H1 (cell line): ENCODE measurements at regions not wholly inside any gene's neighbourhood (a gene's known extent, or its start where the extent isn't known, plus 50 kb on each side); places are given as distances from the start of the nearest gene placed in this dataset.

Experiments used
- CTCF ChIA-PET: fragments of 300-600 bp; sonication (Branson Sonifier 250); formaldehyde crosslinking; loops from one replicate; lab custom pipeline; 2021; ENCODE audit not compliant: partially characterized antibody; lab: Charles Lee
- POLR2A ChIA-PET: fragments of 300-600 bp; sonication (Branson Sonifier 250); formaldehyde crosslinking; loops from one replicate; lab custom pipeline; 2021; ENCODE audit warnings: inconsistent platforms; ENCODE audit not compliant: partially characterized antibody; lab: Charles Lee
- DNase-seq, 2 experiments: peaks; one replicate each; pipeline versions ENCODE4 v3.0.0 to v3.0.0-alpha.2; 2010 to 2022; ENCODE audit warnings: low spot score in 2 of 2, low read depth in 1 of 2, mixed read lengths in 1 of 2
- FAIRE-seq: peaks from 2 replicates; lab custom pipeline; 2011; peaks lifted over from hg19 to GRCh38; lab: Jason Lieb, UNC
- H2AFZ ChIP-seq: 2 replicates; pipeline ENCODE4 v1.8.1; 2012; ENCODE audit warnings: low read length, inconsistent platforms
- H2AK5ac ChIP-seq: 2 replicates; pipeline ENCODE4 v1.6.1; 2013; ENCODE audit warnings: low read depth, low read length
- H2BK120ac ChIP-seq: replicated peaks from 2 replicates; pipeline ENCODE3; 2013; ENCODE audit warnings: low read depth, low read length, inconsistent platforms
- H2BK12ac ChIP-seq: 2 replicates; pipeline ENCODE4 v1.6.1; 2013; ENCODE audit warnings: low read depth, low read length
- H2BK15ac ChIP-seq: 2 replicates; pipeline ENCODE4 v1.6.1; 2013; ENCODE audit warnings: low read length
- H2BK20ac ChIP-seq: 2 replicates; pipeline ENCODE4 v1.6.1; 2013; ENCODE audit warnings: low read length
- H2BK5ac ChIP-seq: 2 replicates; pipeline ENCODE4 v1.6.1; 2013; ENCODE audit warnings: low read depth, low read length
- H3K14ac ChIP-seq: 2 replicates; pipeline ENCODE4 v1.6.1; 2013; ENCODE audit warnings: inconsistent platforms; ENCODE audit not compliant: insufficient read length
- H3K18ac ChIP-seq: 2 replicates; pipeline ENCODE4 v1.6.1; 2013; ENCODE audit warnings: low read length; ENCODE audit errors: extremely low read depth
- H3K23ac ChIP-seq: 2 replicates; pipeline ENCODE4 v1.6.1; 2013; ENCODE audit warnings: inconsistent platforms; ENCODE audit not compliant: insufficient read length
- H3K23me2 ChIP-seq: 2 replicates; pipeline ENCODE4 v1.6.1; 2013; ENCODE audit warnings: low read depth, low read length
- H3K27ac ChIP-seq: 2 replicates; pipeline ENCODE4 v1.6.1; 2011; ENCODE audit warnings: low read depth, low read length, inconsistent platforms
- H3K27me3 ChIP-seq, 4 experiments: replicated peaks in 1 of 4; 1 replicate in 1 of 4; 2 replicates in 3 of 4; pipeline versions ENCODE4 v1.6.1 to v1.8.1; 2011 to 2013; ENCODE audit warnings: low read length in 3 of 4, mild to moderate bottlenecking in 3 of 4, inconsistent platforms in 2 of 4, mixed read lengths in 2 of 4, moderate library complexity in 1 of 4; ENCODE audit not compliant: control insufficient read depth in 3 of 4, insufficient read depth in 3 of 4; ENCODE audit errors: extremely low read depth in 1 of 4
- H3K36me3 ChIP-seq, 4 experiments: 2 replicates each; pipeline versions ENCODE4 v1.6.1 to v1.8.1; 2011 to 2013; ENCODE audit warnings: mild to moderate bottlenecking in 4 of 4, low read length in 3 of 4, moderate library complexity in 2 of 4, control low read depth in 1 of 4, inconsistent platforms in 1 of 4; ENCODE audit not compliant: insufficient read depth in 4 of 4, control insufficient read depth in 2 of 4
- H3K4ac ChIP-seq: replicated peaks from 2 replicates; pipeline ENCODE3; 2013; ENCODE audit warnings: low read length, low read depth, mixed read lengths, inconsistent platforms; ENCODE audit not compliant: insufficient read length
- H3K4me1 ChIP-seq, 4 experiments: replicated peaks in 1 of 4; 1 replicate in 1 of 4; 2 replicates in 3 of 4; pipeline versions ENCODE4 v1.6.1 to v1.8.1; 2011 to 2013; ENCODE audit warnings: low read length in 3 of 4, inconsistent platforms in 2 of 4, mixed read lengths in 1 of 4; ENCODE audit not compliant: insufficient read depth in 4 of 4, control insufficient read depth in 3 of 4
- H3K4me2 ChIP-seq, 2 experiments: 2 replicates each; pipeline versions ENCODE4 v1.6.1 to v1.8.1; 2011 to 2013; ENCODE audit warnings: low read depth in 2 of 2, low read length in 2 of 2, control low read depth in 1 of 2, inconsistent platforms in 1 of 2, mild to moderate bottlenecking in 1 of 2; ENCODE audit not compliant: insufficient read depth in 1 of 2
- H3K4me3 ChIP-seq, 4 experiments: fragments of 200-600, 300-600 bp in 1 of 4; sonication (generic), shearing (Covaris generic), sonication (Bioruptor Twin) in 1 of 4; 2 replicates each; pipeline versions ENCODE4 v1.5.1 to v1.8.1; 2011 to 2016; ENCODE audit warnings: low read length in 4 of 4, low read depth in 3 of 4, control low read depth in 2 of 4, inconsistent platforms in 2 of 4, mild to moderate bottlenecking in 2 of 4, mixed read lengths in 1 of 4, moderate library complexity in 1 of 4; ENCODE audit not compliant: insufficient read depth in 2 of 4; ENCODE audit errors: extremely low read depth in 1 of 4
- H3K56ac ChIP-seq: replicated peaks from 2 replicates; pipeline ENCODE3; 2013; ENCODE audit warnings: low read depth, mild to moderate bottlenecking, mixed read lengths, low read length, inconsistent platforms; ENCODE audit not compliant: insufficient read length
- H3K79me1 ChIP-seq: 2 replicates; pipeline ENCODE4 v1.6.1; 2013; ENCODE audit warnings: low read depth, low read length, control low read depth
- H3K79me2 ChIP-seq, 2 experiments: 2 replicates each; pipeline versions ENCODE4 v1.6.1 to v1.8.1; 2012 to 2013; ENCODE audit warnings: low read length in 2 of 2, mild to moderate bottlenecking in 2 of 2, inconsistent platforms in 1 of 2; ENCODE audit not compliant: insufficient read depth in 2 of 2, control insufficient read depth in 1 of 2
- H3K9ac ChIP-seq, 4 experiments: replicated peaks in 1 of 4; 1 replicate in 1 of 4; 2 replicates in 3 of 4; pipeline versions ENCODE4 v1.6.1 to v1.8.1; 2011 to 2013; ENCODE audit warnings: low read depth in 3 of 4, low read length in 3 of 4, control low read depth in 2 of 4, mild to moderate bottlenecking in 2 of 4, moderate library complexity in 2 of 4, inconsistent platforms in 1 of 4; ENCODE audit errors: extremely low read depth in 1 of 4
- H3K9me3 ChIP-seq, 2 experiments: 2 replicates each; pipeline versions ENCODE4 v1.6.1 to v1.8.1; 2012 to 2013; ENCODE audit warnings: mild to moderate bottlenecking in 2 of 2, moderate library complexity in 2 of 2, control low read depth in 1 of 2, inconsistent platforms in 1 of 2, low read depth in 1 of 2, low read length in 1 of 2, mixed read lengths in 1 of 2; ENCODE audit not compliant: insufficient read depth in 2 of 2
- H4K20me1 ChIP-seq, 2 experiments: replicated peaks in 1 of 2; 2 replicates each; pipeline versions ENCODE3 to v1.8.1; 2011 to 2013; ENCODE audit warnings: inconsistent platforms in 2 of 2, low read length in 2 of 2, mild to moderate bottlenecking in 1 of 2; ENCODE audit not compliant: insufficient read depth in 2 of 2, control insufficient read depth in 1 of 2
- H4K5ac ChIP-seq: 2 replicates; pipeline ENCODE4 v1.6.1; 2013; ENCODE audit warnings: low read length, low read depth, mixed read lengths, inconsistent platforms; ENCODE audit not compliant: insufficient read length
- H4K8ac ChIP-seq: 2 replicates; pipeline ENCODE4 v1.8.0; 2013; ENCODE audit warnings: mild to moderate bottlenecking, moderate library complexity, low read length, inconsistent platforms; ENCODE audit not compliant: insufficient read depth; ENCODE audit errors: extremely low read depth
- H4K91ac ChIP-seq: replicated peaks from 2 replicates; pipeline ENCODE3; 2013; ENCODE audit warnings: low read length, mixed read lengths, inconsistent platforms; ENCODE audit not compliant: insufficient read length
- EZH2 ChIP-seq: fragments of 200-600 bp; sonication (generic); IDR thresholded peaks from 2 replicates; pipeline ENCODE4 v1.7.1; 2012; ENCODE audit warnings: low read depth, mild to moderate bottlenecking, moderate library complexity, low read length, inconsistent platforms; ENCODE audit not compliant: severe bottlenecking
- WGBS, 2 experiments: shearing (Covaris generic) in 1 of 2; methylation state at CpG; one replicate each; pipeline versions ENCODE4 v1.1.6 to v1.1.7; 2013 to 2015; ENCODE audit warnings: low lambda C conversion rate in 2 of 2, mixed read lengths in 2 of 2, inconsistent platforms in 1 of 2, low coverage in 1 of 2, missing lambda C conversion rate in 1 of 2; ENCODE audit not compliant: insufficient replicate concordance in 2 of 2, insufficient coverage in 1 of 2, insufficient read length in 1 of 2; ENCODE audit errors: extremely low coverage in 1 of 2, missing lambda C conversion rate in 1 of 2; 5-methylcytosine and 5-hydroxymethylcytosine counted together

DNA sequence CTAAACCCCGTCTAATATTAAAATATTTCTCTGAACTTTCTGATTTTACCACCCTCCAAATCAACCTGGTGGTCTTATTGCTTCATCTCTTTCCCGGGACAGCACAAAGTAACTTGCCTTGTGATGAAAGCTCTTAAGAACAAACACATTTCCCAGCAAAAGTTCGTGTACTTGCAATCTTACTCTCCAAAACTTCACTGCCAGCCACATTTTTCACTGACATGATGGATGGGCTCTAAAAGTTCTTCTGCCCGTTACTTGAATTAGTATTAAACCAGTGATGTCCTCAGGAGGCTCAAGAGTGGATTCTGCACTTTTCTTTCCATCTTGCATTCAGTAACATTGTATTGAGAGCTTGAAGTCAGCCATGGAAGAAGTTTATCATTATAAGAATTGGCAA lies 731.6 kb upstream of the GJE1 start:
- ChIA-PET CTCF (interaction anchor here (1.1 kb wide), 1 partner anchor 323 kb away, joined by 3 read pairs; no protein-coding TSS in a partner anchor), POLR2A (no interaction called here)
- Histone ChIP-seq H3K36me3 (no peaks in the 10 kb centered on the region), H4K91ac (no peak overlapping the region), H3K9me3 (0 out of 4 replicates have a peak, but pooled peaks cover 0 to 3% of the 10 kb centered on the region in 2 experiments), H4K5ac (no peak overlapping the region), H2BK20ac (no peak overlapping the region), H4K20me1 (no peaks in the 10 kb centered on the region), H3K27me3 (no peaks in the 10 kb centered on the region), H3K27ac (no peak overlapping the region), H3K56ac (no peak overlapping the region), H2AK5ac (no peak overlapping the region), H3K23ac (no peak overlapping the region), H3K4me3 (no peak overlapping the region), H3K4me1 (no peaks in the 10 kb centered on the region), H3K23me2 (no peaks in the 10 kb centered on the region), H2AFZ (no peak overlapping the region), H3K79me1 (no peaks in the 10 kb centered on the region), H2BK120ac (no peak overlapping the region), H2BK5ac (no peak overlapping the region), H3K4ac (no peak overlapping the region), H2BK12ac (no peak overlapping the region), H4K8ac (no peak overlapping the region), H3K79me2 (no peaks in the 10 kb centered on the region), H3K9ac (no peak overlapping the region), H3K18ac (no peak overlapping the region), H2BK15ac (no peak overlapping the region), H3K14ac (no peak overlapping the region), H3K4me2 (no peak overlapping the region)
- 92% methylated on average over 4 of the region's 4 CpGs; no CpG with 5 or more reads in 1 of the 2 experiments for WGBS, 2 experiments
- DNase-seq, result no peak
- no peak for TF ChIP-seq EZH2
- FAIRE-seq, result no peak
